DND-41 (cell line): ENCODE measurements at regions not wholly inside any gene's neighbourhood (a gene's known extent, or its start where the extent isn't known, plus 50 kb on each side); places are given as distances from the start of the nearest gene placed in this dataset.

Experiments
- ATAC-seq: fragments of 200-7000 bp; cut with Tn5 transposase; 3 replicates; pipeline ENCODE4 v1.9.1; 2021; ENCODE audit warnings: low read depth; ENCODE audit not compliant: insufficient read depth
- DNase-seq: peaks from one replicate; pipeline ENCODE4 v3.0.0-alpha.2; 2020
- H2AFZ ChIP-seq: 2 replicates; pipeline ENCODE4 v1.6.0; 2012; ENCODE audit warnings: low read depth, low read length
- H3K27ac ChIP-seq: 2 replicates; pipeline ENCODE4 v1.5.1; 2012; ENCODE audit warnings: low read length, inconsistent platforms
- H3K27me3 ChIP-seq: fragments of 200-600 bp; sonication (generic); 2 replicates; pipeline ENCODE4 v1.6.0; 2012; ENCODE audit warnings: low read length, mild to moderate bottlenecking, inconsistent platforms; ENCODE audit not compliant: insufficient read depth, poor library complexity
- H3K36me3 ChIP-seq: 2 replicates; pipeline ENCODE4 v1.5.1; 2012; ENCODE audit warnings: low read length, inconsistent platforms; ENCODE audit not compliant: insufficient read depth
- H3K4me1 ChIP-seq: 2 replicates; pipeline ENCODE4 v1.5.1; 2012; ENCODE audit warnings: mild to moderate bottlenecking, low read length; ENCODE audit not compliant: insufficient read depth
- H3K4me2 ChIP-seq: 2 replicates; pipeline ENCODE4 v1.6.0; 2012; ENCODE audit warnings: mild to moderate bottlenecking, moderate library complexity, low read length, inconsistent platforms; ENCODE audit not compliant: insufficient read depth
- H3K4me3 ChIP-seq, 2 experiments: fragments of 200-600 bp in 1 of 2; shearing (Covaris generic) in 1 of 2; 2 replicates each; pipeline ENCODE4 v1.5.1; 2012 to 2016; ENCODE audit warnings: inconsistent platforms in 2 of 2, low read length in 2 of 2, mild to moderate bottlenecking in 2 of 2, low read depth in 1 of 2, moderate library complexity in 1 of 2
- H3K79me2 ChIP-seq: 2 replicates; pipeline ENCODE4 v1.6.0; 2012; ENCODE audit warnings: low read length, inconsistent platforms; ENCODE audit not compliant: insufficient read depth
- H3K9ac ChIP-seq: 2 replicates; pipeline ENCODE4 v1.6.0; 2012; ENCODE audit warnings: low read depth, mild to moderate bottlenecking, inconsistent platforms, low read length, moderate library complexity
- H3K9me3 ChIP-seq: 2 replicates; pipeline ENCODE4 v1.5.1; 2012; ENCODE audit warnings: low read length, moderate library complexity, mild to moderate bottlenecking, inconsistent platforms; ENCODE audit not compliant: insufficient read depth, severe bottlenecking
- H4K20me1 ChIP-seq: 2 replicates; pipeline ENCODE4 v1.6.0; 2012; ENCODE audit warnings: low read length; ENCODE audit not compliant: insufficient read depth
- EZH2 ChIP-seq: IDR thresholded peaks from 3 replicates; pipeline ENCODE4 v1.6.1; 2012; ENCODE audit warnings: borderline replicate concordance, low read depth, mild to moderate bottlenecking, moderate library complexity, low read length, inconsistent platforms; ENCODE audit not compliant: severe bottlenecking
- TF ChIP-seq, protein P1 (sequence below): IDR thresholded peaks from 2 replicates; pipeline ENCODE4 v1.5.1; 2012; ENCODE audit warnings: borderline replicate concordance, low read length, moderate library complexity, mild to moderate bottlenecking; ENCODE audit not compliant: poor library complexity, severe bottlenecking; ENCODE audit errors: extremely low read depth

DNA sequence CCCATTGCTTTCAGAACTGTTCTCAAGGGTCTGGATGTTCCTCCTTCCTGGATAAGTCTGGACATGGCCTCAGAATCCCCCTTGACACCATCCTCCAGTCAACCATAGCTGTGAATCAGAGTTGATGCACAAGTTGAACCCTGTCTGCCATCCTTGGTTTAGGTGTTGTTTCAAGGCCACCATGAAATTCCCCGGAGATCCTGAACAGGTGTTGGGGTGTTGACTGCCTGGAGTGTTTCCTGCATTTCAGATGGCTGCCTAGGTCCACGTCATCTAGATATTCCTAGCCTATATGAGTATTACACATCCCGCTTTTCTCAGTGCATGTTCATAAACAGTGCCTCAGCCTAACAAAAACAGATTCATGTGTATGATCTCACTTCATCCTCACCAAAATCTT lies 86.7 kb upstream of the PWP1 start:
- no peak overlapping the region for H3K4me2 ChIP-seq
- no peaks in the 10 kb centered on the region for H3K9me3 ChIP-seq
- no peak overlapping the region for H3K9ac ChIP-seq
- no peak for TF ChIP-seq EZH2
- TF ChIP-seq, protein P1, sequence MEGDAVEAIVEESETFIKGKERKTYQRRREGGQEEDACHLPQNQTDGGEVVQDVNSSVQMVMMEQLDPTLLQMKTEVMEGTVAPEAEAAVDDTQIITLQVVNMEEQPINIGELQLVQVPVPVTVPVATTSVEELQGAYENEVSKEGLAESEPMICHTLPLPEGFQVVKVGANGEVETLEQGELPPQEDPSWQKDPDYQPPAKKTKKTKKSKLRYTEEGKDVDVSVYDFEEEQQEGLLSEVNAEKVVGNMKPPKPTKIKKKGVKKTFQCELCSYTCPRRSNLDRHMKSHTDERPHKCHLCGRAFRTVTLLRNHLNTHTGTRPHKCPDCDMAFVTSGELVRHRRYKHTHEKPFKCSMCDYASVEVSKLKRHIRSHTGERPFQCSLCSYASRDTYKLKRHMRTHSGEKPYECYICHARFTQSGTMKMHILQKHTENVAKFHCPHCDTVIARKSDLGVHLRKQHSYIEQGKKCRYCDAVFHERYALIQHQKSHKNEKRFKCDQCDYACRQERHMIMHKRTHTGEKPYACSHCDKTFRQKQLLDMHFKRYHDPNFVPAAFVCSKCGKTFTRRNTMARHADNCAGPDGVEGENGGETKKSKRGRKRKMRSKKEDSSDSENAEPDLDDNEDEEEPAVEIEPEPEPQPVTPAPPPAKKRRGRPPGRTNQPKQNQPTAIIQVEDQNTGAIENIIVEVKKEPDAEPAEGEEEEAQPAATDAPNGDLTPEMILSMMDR: no peak
- H3K79me2 ChIP-seq: no peaks in the 10 kb centered on the region
- H3K27ac ChIP-seq: no peak overlapping the region
- H3K4me3 ChIP-seq: no peak overlapping the region
- H4K20me1 ChIP-seq: no peaks in the 10 kb centered on the region
- H2AFZ ChIP-seq: no peak overlapping the region
- no peaks in the 10 kb centered on the region for H3K36me3 ChIP-seq
- ATAC-seq (no peak), DNase-seq (no peak)
- no peaks in the 10 kb centered on the region for H3K4me1 ChIP-seq
- H3K27me3 ChIP-seq: peaks cover 2% of the 10 kb centered on the region

DNA sequence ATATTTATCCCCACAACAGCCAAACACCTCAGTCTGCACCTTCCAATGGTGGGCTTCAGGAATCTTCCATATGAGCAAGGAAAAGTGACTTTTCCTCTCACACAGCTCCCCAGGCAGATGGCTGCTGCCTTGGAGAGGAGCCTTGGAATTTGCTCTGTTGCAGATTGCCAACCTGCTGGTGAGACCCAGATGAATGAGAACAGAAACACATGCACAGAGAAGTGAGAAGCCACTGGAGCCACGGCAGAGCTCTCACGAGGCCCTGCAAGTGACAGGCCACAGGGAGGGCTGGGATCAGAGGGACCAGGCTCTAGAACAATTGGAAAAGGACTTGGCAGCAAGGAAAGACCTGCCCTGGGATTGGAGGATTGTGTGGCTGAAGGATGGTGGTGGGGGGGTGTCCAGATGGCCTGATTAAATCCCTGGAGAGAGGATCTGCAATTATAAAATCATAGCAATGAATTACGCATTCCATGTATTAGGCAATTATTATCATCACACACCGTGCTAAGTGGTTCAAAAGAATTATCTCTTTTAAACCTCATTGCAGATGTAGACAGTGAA lies 84.9 kb upstream of the PWP1 start:
- Histone ChIP-seq H3K27ac (no peak overlapping the region), H2AFZ (no peak overlapping the region), H3K9ac (no peak overlapping the region), H3K36me3 (no peaks in the 10 kb centered on the region), H3K4me2 (no peak overlapping the region), H3K9me3 (no peaks in the 10 kb centered on the region), H3K79me2 (no peaks in the 10 kb centered on the region), H4K20me1 (no peaks in the 10 kb centered on the region), H3K4me3 (no peak overlapping the region), H3K4me1 (no peaks in the 10 kb centered on the region), H3K27me3 (peaks cover 6% of the 10 kb centered on the region)
- no peak for TF ChIP-seq EZH2
- TF ChIP-seq, protein P1: no peak
- ATAC-seq: no peak
- DNase-seq: no peak

- Histone ChIP-seq H3K4me1 (no peaks in the 10 kb centered on the region), H3K9ac (no peak overlapping the region), H3K36me3 (no peaks in the 10 kb centered on the region), H3K27ac (no peak overlapping the region), H4K20me1 (peaks cover 3% of the 10 kb centered on the region), H2AFZ (no peak overlapping the region), H3K27me3 (peaks cover 4% of the 10 kb centered on the region), H3K9me3 (no peaks in the 10 kb centered on the region), H3K4me2 (no peak overlapping the region), H3K4me3 (no peak overlapping the region), H3K79me2 (no peaks in the 10 kb centered on the region)
- TF ChIP-seq, protein P1: no peak
- no peak for TF ChIP-seq EZH2
- ATAC-seq (no peak), DNase-seq (no peak)
These were observed 83.2 kb upstream of the PWP1 start for GRCh38 chr12:107602446-107602845.

DNA sequence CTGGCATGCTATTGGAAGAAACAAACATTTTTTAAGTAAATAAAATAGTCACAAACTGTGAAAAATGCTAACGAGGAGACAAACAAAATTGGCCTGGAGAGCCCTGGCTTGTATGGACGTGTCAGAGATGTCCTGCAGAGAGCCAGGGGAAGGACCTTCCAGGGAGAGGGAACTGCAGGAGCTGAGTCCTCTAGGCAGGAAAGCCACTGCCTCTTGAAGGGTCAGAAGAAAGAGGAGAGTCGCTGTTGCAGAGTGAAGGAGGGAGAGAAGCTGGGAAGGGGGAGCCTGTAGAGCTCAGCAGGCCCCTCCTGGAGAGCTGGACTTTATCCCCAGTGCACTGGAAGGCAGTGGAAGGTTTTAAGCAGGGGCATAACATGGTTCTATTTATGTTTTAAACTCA lies 80.3 kb upstream of the PWP1 start:
- no peaks in the 10 kb centered on the region for H3K79me2 ChIP-seq
- H3K36me3 ChIP-seq: no peaks in the 10 kb centered on the region
- no peak overlapping the region for H3K9ac ChIP-seq
- ATAC-seq (no peak), DNase-seq (no peak)
- H3K4me1 ChIP-seq: no peaks in the 10 kb centered on the region
- peaks cover 3% of the 10 kb centered on the region for H4K20me1 ChIP-seq
- no peak overlapping the region for H3K4me2 ChIP-seq
- H3K27me3 ChIP-seq: peaks cover 4% of the 10 kb centered on the region
- TF ChIP-seq, protein P1: no peak
- no peak for TF ChIP-seq EZH2
- no peaks in the 10 kb centered on the region for H3K9me3 ChIP-seq
- no peak overlapping the region for H2AFZ ChIP-seq
- no peak overlapping the region for H3K4me3 ChIP-seq
- no peak overlapping the region for H3K27ac ChIP-seq
